NCI-H2227 treated with DMSO at 0.1 percent for 48 hours (cell line): ENCODE measurements at regions not wholly inside any gene's neighbourhood (a gene's known extent, or its start where the extent isn't known, plus 50 kb on each side); places are given as distances from the start of the nearest gene placed in this dataset.

Experiments used
- DNase-seq: peaks from one replicate; lab custom pipeline; 2025; lab: John Stamatoyannopoulos, UW

GRCh38 chr15:31752905-31753304 is 277.4 kb upstream of the CHRNA7 start:
- DNase-seq, result no peak

- peak; percentile 86 for DNase-seq
These were observed 272.2 kb upstream of the CHRNA7 start for GRCh38 chr15:31758126-31758525.

- no peak for DNase-seq
These were observed 262.3 kb upstream of the CHRNA7 start for GRCh38 chr15:31768055-31768454.

- DNase-seq, result no peak
These were observed 256.3 kb upstream of the CHRNA7 start for GRCh38 chr15:31774045-31774444.

- no peak for DNase-seq
These were observed 254.3 kb upstream of the CHRNA7 start for GRCh38 chr15:31776039-31776438.

GRCh38 chr15:31781261-31781660 is 249.1 kb upstream of the CHRNA7 start:
- no peak for DNase-seq

GRCh38 chr15:31782016-31782783 is 248.1 kb upstream of the CHRNA7 start:
- no peak for DNase-seq

- no peak for DNase-seq
These were observed 247.4 kb upstream of the CHRNA7 start for GRCh38 chr15:31782951-31783350.

- DNase-seq, result no peak
These were observed 244.0 kb upstream of the CHRNA7 start for GRCh38 chr15:31786360-31786759.

- no peak for DNase-seq
These were observed 242.2 kb upstream of the CHRNA7 start for GRCh38 chr15:31788104-31788503.

- DNase-seq, result no peak
These were observed 237.6 kb upstream of the CHRNA7 start for GRCh38 chr15:31792611-31793199.

- DNase-seq, result no peak
These were observed 231.0 kb upstream of the CHRNA7 start for GRCh38 chr15:31799319-31799714.

GRCh38 chr15:31799715-31800321 is 230.5 kb upstream of the CHRNA7 start:
- no peak for DNase-seq

- DNase-seq, result no peak
These were observed 229.2 kb upstream of the CHRNA7 start for GRCh38 chr15:31801152-31801551.

- no peak for DNase-seq
These were observed 227.6 kb upstream of the CHRNA7 start for GRCh38 chr15:31802761-31803160.

GRCh38 chr15:31803388-31803884 is 226.9 kb upstream of the CHRNA7 start:
- DNase-seq, result no peak

- DNase-seq, result no peak
These were observed 225.1 kb upstream of the CHRNA7 start for GRCh38 chr15:31805090-31805662.

GRCh38 chr15:31806106-31806505 is 224.2 kb upstream of the CHRNA7 start:
- DNase-seq, result no peak

- no peak for DNase-seq
These were observed 218.7 kb upstream of the CHRNA7 start for GRCh38 chr15:31811641-31812040.

GRCh38 chr15:31814082-31814481 is 216.2 kb upstream of the CHRNA7 start:
- no peak for DNase-seq

GRCh38 chr15:31815411-31816155 is 214.7 kb upstream of the CHRNA7 start:
- DNase-seq, result no peak

GRCh38 chr15:31822463-31822862 is 207.9 kb upstream of the CHRNA7 start:
- DNase-seq, result no peak
